HG03060 (cell line): ENCODE measurements at regions not wholly inside any gene's neighbourhood (a gene's known extent, or its start where the extent isn't known, plus 50 kb on each side); places are given as distances from the start of the nearest gene placed in this dataset.

ENCODE experiments used
- ATAC-seq: cut with Tn5 transposase; IDR thresholded peaks from one replicate; pipeline ENCODE4 v1.9.1; 2021; ENCODE audit warnings: low read depth, moderate number of reproducible peaks; ENCODE audit not compliant: unreplicated experiment

DNA sequence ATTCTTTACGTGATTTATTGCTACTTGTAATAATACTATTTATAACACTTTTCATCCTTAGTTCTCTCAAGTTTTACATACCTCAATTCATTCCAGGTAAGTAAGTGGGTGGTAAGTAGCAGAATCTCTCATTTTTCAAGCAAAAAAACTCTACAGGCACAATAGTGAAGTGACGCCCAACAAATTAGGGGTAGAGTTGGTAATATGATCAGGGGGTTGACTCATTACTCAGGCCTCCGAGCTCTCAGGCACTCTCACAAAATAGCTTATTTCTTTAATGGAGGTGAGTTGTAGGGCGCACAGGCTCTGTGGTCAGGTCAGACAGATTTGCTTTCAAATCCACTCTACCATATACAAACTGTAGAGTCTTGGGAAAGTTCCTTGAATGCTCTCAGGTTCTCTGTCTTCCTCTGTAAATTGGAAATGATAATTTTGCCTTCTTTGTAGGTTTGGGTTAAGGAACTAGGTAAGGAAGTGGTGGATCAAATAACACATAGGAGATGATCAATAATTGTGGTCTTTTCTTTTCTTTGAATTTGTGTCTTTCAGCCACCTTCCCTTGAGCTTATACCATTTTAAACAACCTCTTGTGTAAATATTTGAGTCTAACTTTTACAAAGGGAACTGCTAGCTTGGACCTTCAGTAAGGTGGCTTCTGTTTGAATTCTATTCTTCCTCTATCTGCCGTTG, 134.9 kb upstream of the LEF1 start:
- no peak for ATAC-seq

DNA sequence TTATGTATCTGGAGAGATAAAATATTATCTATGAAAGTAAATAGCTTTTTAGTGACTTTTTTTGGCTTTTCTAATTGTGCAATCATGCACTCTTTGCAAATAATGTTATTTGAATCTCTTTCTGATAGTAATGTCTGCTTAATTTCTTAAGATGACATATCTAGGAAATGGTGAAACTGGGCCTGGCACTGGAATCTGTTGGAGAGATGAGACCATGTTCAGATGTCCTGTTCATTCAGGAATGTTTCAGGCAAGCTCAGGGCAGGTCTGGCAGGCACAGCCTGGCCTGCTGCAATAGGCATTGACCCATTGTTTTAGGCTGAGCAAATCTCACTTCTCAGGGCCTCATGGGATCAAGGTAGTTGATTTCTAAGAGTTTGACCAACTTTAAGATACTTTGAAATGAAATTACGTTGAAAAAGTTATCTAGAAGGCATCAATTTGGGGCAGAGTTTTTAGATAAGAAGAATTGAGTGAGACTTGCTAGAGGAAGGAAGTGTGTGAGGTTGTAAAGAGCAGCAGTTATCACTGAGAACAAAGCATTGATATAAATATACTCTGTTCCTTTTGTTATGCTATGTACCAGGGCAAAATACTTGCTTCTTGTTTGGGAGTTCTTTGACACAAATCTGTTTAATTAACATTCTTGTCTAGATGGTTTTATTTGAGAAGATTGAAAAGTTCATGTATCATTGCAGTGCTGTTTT, 133.0 kb upstream of the LEF1 start:
- ATAC-seq = no peak

DNA sequence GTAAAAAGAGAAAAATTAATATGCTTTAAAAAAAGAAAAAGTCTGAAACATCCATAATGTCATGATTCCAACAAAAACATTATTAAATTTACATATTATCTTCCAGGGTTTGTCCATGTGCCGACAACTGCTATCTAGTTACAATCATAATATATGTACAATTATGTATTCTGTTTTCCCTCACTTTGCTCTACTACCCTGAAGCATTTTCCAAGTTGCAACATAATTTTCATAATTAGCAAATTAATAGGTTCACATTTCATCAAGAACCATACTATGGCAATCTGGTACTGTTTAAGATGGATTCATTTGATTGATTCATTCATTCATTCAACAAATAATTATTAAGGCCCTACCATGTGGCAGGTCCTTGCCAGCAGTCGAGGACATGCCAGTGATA, 128.9 kb upstream of the LEF1 start:
- ATAC-seq = no peak

DNA sequence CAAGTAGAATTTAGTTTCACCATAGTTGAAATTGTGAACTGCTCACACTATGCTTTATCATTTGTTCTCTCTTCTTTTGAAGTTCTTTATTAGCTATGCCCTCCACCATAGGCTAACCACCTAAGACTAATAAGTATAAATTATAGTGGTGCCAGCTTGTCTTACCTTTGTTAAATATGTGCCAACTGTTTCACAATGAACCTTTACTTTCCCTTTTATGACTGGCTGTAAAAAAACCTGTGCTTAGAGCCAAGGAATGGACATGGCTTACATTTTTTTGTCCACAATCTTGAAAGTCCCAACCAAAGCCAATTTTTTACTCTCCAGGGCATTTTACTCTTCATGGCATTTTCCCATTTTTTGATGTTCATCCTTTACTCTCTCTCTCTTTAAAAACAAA, 123.5 kb upstream of the LEF1 start:
- no peak for ATAC-seq

DNA sequence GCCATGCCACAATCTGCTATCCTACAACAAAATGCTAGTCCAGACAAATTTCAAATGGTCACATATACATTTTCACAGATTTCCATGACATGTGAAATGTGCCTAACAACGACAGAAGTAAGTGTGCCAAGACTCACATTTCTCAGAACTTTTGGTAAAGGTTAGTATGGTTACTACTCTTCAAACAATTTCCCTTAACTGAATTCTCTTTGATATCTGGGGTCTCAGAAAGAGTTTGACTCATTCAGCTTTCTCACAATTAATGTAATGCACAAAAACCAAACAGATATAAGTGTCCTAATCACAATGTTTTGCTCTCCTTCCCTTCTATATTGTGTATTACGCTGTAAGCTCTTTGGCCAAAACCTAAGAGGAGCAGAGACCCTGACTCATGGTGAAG, 122.4 kb upstream of the LEF1 start:
- no peak for ATAC-seq

DNA sequence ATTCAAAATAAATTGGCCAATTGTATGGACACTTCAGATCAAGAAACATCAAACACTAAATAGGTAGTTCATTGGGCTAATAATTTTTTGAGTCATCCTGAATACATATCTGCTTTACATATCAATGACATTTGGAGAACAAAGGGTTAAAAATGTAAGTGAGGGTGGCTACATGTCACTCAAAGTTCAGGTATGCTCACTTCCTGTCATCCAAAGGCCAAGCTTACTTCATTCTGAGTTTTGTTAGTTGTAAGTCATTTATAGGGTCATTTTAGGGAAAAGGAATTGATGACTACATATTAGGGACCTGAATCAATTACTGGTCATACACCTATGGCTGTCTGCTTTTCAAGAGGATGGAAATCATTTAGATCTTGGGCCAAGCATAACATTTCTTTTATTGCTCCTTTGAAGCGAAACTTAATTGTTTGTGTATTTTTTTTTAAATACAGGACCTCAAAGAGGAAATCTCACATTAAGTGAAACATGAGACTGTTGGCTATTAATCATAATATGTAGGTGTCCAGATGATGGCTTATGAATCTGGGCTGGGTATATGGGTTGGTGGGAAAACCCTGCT, 119.2 kb upstream of the LEF1 start:
- no peak for ATAC-seq

DNA sequence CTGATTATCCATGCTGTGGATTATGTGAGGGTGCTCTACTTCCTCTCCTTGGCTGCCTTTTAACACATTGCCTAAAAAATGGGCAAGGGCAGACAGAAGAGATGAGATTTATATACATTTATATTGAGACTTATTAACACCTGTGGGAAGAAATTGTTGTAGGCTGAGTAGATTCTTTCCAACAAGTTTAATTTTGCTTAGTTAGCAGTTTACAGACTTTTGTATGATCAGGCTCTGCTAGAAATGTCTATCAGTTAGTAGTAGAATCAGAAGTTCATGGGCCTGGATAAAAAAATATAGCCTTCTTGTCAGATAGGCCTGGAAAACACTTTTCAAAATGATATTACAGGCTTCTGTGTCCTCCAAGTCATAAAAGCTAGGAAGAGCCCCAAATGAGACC, 111.3 kb upstream of the LEF1 start:
- ATAC-seq = no peak

DNA sequence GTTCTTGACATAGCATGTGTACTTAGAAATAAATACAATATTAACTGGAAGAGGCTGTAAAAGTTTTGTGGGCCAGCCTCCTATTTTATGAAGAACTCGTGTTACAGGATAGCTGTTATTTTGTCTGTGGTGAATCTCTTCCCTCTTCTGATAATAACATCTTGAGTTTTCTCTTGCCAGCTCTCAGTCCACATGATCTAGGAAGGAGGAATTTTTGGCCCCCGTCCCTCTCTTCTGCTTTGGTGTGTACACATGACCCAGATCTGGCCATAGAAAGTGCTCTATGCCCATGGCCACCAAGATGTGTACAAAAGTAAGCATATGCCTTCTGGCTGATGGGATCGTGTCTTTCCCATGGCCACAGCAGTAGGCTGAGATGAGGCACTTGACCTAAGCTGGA, 108.0 kb upstream of the LEF1 start:
- ATAC-seq = no peak

DNA sequence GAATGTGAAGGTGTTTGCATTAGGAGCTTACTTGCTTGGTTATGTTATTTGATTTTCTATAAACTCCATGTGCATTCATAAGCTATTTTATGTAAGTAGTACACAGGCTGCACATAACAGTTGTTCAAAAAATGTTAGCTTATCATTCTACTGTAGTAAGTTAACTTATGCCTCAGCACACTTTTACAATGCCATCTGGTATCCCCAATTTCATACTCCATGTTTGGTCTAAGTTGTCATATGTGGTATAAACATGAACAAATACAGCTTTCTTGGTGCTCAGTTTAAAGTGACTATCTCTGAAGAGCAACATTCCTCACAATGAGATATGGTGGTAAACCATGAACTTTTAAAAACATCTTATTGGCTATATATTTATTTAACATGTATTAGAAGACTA, 104.3 kb upstream of the LEF1 start:
- no peak for ATAC-seq

DNA sequence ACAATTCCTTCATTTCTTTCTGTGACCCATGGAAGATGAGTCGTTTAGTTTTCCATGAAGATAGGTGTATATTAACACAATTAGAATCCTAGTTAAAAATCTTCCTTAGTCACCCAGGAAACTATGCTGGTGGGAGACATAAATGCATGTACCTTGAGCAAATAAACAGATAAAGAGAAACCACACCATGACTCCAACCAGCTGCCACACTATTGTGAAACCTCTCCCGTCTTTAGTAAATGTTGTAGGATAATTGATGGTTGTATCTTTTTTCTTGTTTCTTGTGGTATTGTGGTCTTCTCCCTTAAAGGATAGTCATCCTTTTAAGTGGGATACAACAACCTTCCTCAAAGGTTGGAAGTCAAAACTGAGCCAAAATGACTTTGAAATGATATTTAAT, 103.8 kb upstream of the LEF1 start:
- ATAC-seq = no peak

DNA sequence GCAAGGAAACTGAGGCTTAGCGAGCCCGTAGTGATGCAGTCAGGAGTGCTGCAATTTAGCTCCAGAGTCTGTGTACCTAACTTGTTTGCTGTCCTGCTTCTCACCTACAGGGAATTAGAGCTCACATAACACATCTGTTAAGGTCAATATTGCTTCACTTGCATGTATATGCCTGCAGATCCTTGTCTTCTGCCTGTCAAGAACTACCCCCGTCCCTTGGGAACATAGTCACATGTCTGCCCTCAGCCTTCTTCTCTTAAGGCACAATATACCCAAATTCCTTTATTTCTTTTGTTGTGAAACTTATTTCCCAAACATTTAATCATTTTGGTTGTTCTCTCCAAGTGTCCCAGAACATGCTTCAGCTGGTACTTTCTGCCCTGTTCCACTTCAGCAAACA, 103.3 kb upstream of the LEF1 start:
- ATAC-seq = no peak

DNA sequence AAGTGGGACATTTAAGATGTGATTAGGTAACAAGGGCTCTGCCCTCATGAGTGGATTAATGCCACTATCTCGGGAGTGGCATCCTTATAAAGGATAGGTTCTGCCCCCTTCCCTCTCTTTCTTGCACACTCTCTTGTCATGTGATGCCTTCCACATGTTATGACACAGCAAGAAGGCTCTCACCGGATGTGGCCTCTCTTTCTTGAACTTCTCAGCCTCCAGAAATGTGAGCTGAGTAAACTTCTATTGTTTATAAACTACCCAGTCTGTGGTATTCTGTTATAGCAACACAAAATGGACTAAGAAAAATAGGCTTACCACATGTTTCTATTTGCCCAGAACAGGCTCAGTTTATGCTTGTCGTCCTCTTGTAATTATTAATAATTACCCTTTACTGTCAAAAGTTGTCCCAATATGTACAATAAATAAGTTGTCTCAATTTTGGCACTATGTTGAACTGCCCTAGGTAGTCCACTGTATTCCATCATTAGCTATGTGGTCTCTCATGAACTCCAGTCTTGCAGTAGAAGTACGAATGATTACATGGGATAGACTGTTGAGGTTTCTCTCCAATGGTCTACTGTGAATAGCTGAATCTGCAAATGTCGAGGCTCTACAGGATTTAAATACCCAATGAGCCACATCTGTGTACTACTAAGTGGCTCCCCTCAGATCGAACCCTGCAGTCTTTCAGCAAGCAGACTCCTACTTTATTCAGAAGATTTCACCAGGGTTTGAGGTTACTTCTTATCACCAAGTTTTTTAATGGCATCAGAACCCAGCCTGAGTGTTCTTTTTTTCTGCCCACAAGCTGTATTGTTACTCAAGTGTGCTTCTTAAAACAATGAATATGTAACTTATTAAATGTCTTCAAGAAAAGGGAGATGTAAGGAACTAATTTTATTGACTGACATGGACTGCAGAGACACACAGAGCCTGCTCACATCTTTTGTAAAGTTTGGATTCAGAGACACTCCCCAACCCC, 102.0 kb upstream of the LEF1 start:
- ATAC-seq = no peak

DNA sequence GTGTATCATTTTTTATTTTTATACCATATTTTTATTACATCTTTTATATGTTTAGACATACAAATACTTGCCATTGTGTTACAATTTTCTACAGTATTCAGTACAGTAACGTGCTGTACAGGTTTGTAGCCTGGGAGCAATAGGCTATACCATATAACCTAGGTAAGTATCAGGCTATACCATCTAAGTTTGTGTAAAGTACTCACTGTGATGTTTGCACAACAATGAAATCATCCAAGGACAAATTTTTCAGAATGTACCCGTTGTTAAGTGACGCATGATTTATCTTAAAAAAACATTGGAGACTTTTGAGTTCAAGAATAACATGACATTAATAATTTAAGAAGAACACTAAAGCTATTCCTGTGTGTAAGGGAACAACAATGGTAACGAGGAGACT, 96.0 kb upstream of the LEF1 start:
- no peak for ATAC-seq

DNA sequence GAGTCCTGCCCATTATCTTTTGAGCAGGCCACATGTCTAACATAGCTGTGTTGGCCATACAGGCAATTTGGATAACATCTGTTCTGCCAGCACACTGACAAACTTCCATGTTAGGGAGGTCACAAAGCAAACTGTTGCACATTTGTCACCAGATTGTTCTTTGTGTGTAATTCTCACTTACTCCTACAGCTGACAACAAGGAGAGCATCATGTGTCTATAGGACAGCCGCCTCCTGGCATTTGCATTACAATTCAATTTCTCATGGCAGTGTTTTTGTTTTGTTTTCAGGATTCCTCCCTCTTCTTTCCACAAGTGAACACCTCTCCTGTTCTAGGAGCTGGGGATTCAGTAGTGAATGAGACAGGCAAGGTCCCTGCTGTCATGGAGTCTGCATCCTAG, 94.3 kb upstream of the LEF1 start:
- no peak for ATAC-seq

DNA sequence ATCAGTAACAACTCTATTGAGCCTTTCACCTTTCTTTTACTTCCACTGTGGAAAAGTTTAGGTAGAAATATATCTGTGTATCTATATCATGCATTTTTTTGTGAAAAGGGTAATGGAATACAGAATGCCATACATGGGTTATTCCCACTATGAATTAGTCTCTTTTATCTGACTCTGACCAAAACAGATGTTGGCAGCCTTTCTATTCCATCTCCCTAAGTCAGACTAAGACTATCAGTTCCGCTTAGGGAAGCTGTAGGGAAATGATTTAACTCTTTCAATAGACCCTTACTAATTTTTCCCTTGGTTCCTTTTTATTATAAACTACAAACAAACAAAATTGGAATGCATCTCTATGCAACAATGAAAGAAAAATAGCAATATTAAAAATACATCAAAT, 92.3 kb upstream of the LEF1 start:
- no peak for ATAC-seq

DNA sequence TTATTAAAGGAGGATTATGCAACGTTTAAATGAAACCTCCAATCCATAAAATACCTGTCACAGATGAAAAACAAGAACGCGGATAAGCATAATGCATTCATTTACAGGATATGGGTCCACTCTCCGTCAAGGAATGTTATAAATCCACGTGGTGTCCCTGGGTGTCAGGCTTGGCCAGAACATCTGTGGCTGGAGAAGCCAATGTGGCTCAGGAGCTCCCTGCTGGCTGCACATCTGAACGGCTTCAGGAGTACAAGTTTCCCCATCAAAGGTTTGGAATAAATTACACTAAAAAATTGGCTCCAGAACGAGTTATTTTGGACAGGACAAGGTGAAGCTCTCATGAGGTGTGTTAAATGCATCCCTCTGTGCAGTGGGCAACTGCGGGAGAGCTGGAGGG, 87.8 kb upstream of the LEF1 start:
- ATAC-seq = no peak

DNA sequence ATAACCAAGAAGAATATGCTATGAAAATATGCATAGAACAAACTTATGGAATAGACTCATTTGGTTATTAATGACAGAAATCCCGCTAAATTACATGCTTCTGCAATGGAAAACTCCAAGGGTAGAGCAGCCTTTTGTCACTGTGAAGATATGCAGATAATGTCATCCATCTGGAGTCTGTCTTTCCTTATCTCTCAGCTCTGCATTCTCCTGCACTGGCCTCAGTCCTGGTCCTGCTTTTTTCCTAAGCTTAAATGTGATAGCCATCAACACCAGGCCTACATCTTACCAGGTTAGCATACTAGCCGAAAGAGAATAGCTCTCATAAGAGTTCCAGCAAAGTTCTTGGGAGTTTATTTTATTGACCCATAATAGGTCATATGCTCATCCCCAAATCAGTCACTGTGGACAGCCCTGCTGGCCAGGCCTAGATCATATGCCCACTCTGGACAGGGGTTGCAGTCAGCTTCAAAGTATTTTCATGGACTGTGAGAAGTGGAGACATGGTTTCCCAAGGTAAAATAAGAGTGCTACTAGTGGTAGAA, 86.5 kb upstream of the LEF1 start:
- ATAC-seq = no peak

DNA sequence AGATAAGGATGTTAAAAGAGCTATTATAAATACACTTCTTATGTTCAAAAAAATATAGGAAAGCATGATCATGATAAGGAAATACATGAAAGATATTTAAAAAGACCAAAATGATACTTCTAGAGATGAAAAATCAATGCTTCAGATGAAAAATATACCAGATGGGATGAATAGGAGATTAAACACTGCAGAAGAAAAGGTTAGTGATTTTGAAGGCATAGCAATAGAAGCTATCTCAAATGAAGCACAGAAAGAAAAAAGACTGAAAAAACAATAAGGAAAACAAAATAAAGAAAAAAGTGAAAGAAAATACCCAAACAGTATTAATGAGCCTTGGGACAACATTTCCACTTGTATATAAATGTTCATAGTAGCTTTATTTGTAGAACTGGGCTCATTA, 80.7 kb upstream of the LEF1 start:
- ATAC-seq = no peak

DNA sequence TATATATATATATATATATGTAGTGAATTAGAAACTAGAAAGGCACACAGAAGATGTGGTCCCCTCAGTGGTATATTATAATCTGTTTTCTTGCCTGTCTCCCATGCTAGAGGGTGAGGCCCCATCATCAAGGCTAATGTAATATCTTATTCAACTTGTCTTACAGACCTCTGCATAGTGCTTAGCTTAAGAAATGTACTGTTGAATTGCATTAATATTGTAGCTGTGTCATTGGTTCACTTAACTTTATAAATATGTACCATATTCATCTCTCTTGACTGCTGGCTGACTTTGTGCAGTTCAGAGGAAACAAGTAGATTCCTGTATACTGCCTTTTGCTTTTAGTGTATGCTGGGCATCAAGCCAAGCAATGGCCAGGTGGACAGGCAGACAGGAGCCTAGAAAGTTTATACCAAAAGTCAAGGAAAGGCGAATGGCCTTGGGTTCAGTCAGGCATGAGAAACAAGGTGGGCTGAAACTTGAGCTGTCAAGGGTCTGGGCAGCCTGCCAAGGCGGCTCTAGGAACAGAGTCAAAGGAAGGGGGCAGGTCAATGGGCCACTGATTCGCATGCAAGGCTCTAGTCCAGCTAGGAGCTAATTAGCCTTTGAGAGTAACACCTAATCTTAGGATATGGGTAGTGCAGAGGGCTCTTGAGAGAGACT, 78.8 kb upstream of the LEF1 start:
- no peak for ATAC-seq

DNA sequence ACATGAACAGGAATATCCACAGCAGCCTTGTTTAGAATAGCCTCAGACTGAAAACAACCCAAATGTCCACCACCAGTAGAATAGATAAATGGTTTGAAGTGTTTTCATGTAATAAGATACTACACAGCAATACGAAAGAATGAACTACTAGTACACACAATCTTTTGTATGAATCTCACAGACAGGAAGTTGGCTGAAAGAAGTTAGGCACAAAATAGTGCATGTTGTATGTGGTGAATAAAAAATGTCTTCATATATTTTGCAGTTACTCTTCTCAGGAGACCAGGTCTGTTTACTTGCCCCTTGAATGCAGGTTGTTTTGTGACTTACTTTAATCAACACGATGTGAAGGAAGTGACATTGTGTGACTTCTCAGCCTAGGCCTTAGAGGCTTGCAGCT, 75.9 kb upstream of the LEF1 start:
- ATAC-seq = no peak
